ENCODE measurements at regions not wholly inside any gene's neighbourhood (a gene's known extent, or its start where the extent isn't known, plus 50 kb on each side); places are given as distances from the start of the nearest gene placed in this dataset.

- Histone ChIP-seq H3K4me1 (replicated peaks; ENCODE audit: insufficient read depth) (no peaks in the 10 kb centered on the region), H2AFZ (no peak overlapping the region), H3K79me2 (ENCODE audit: low read depth) (no peaks in the 10 kb centered on the region), H3K4me2 (no peak overlapping the region), H3K27ac (no peak overlapping the region), H4K20me1 (ENCODE audit: insufficient read depth) (no peaks in the 10 kb centered on the region), H3K27me3 (ENCODE audit: insufficient read depth, low read depth) (no peaks in the 10 kb centered on the region), H3F3A (ENCODE audit: insufficient read depth, low read depth) (no peaks in the 10 kb centered on the region), H3K9me3 (ENCODE audit: insufficient read depth, low read depth) (no peaks in the 10 kb centered on the region), H3K9me2 (ENCODE audit: insufficient read depth) (no peaks in the 10 kb centered on the region), H3K4me3 (no peak overlapping the region), H3K36me3 (ENCODE audit: low read depth) (no peaks in the 10 kb centered on the region)
- intact Hi-C loops (cut with micrococcal nuclease; ENCODE audit: unreplicated experiment) = no loop called here
- no TSS peak for BruUV-seq (replicated peaks)
- ChIA-PET CTCF (interaction anchor here (0.6 kb wide), 1 partner anchor 361 kb away, joined by 3 read pairs; no protein-coding TSS in a partner anchor), POLR2A (ENCODE audit: unreplicated experiment) (interaction anchor here (0.5 kb wide), 1 partner anchor 1038 kb away, joined by 12 read pairs; no protein-coding TSS in a partner anchor)
- TF ChIP-seq CTCF (conservative IDR thresholded peaks at IDR 0.05) = no peak
- no peak for TF ChIP-seq EZH2 (IDR thresholded peaks at IDR 0.05; ENCODE audit: low read depth)
- no peak for DNase-seq
Observed at GRCh38 chr6:14384175-14384949, 266.8 kb downstream of the CD83 start.

GRCh38 chr6:14386263-14386662, 268.7 kb downstream of the CD83 start:
- H3F3A ChIP-seq (ENCODE audit: insufficient read depth, low read depth) = no peaks in the 10 kb centered on the region; the same call in 1 of the 2 replicates
- H2AFZ ChIP-seq = no peak overlapping the region
- no peak overlapping the region for H3K4me2 ChIP-seq
- intact Hi-C loops (cut with micrococcal nuclease; ENCODE audit: unreplicated experiment) = no loop called here
- H3K4me1 ChIP-seq (replicated peaks; ENCODE audit: insufficient read depth) = peaks cover 5% of the 10 kb centered on the region; the same call in 1 of the 2 replicates
- no peaks in the 10 kb centered on the region for H3K27me3 ChIP-seq (ENCODE audit: insufficient read depth, low read depth)
- no peak for DNase-seq
- no peaks in the 10 kb centered on the region for H3K36me3 ChIP-seq (ENCODE audit: low read depth)
- ChIA-PET CTCF (no interaction called here), POLR2A (ENCODE audit: unreplicated experiment) (no interaction called here)
- H3K27ac ChIP-seq = no peak overlapping the region
- no peaks in the 10 kb centered on the region for H3K79me2 ChIP-seq (ENCODE audit: low read depth)
- TF ChIP-seq EZH2 (IDR thresholded peaks at IDR 0.05; ENCODE audit: low read depth) (no peak), CTCF (conservative IDR thresholded peaks at IDR 0.05) (no peak)
- H3K9me3 ChIP-seq (ENCODE audit: insufficient read depth, low read depth) = no peaks in the 10 kb centered on the region
- no TSS peak for BruUV-seq (replicated peaks)
- no peaks in the 10 kb centered on the region for H4K20me1 ChIP-seq (ENCODE audit: insufficient read depth)
- H3K4me3 ChIP-seq = no peak overlapping the region
- no peaks in the 10 kb centered on the region for H3K9me2 ChIP-seq (ENCODE audit: insufficient read depth)

- Histone ChIP-seq H3K27ac (no peak overlapping the region), H4K20me1 (ENCODE audit: insufficient read depth) (no peaks in the 10 kb centered on the region), H3K36me3 (ENCODE audit: low read depth) (no peaks in the 10 kb centered on the region), H2AFZ (no peak overlapping the region), H3K79me2 (ENCODE audit: low read depth) (no peaks in the 10 kb centered on the region), H3K4me3 (no peak overlapping the region), H3K27me3 (ENCODE audit: insufficient read depth, low read depth) (no peaks in the 10 kb centered on the region), H3F3A (ENCODE audit: insufficient read depth, low read depth) (no peaks in the 10 kb centered on the region; the same call in 1 of the 2 replicates), H3K9me2 (ENCODE audit: insufficient read depth) (no peaks in the 10 kb centered on the region), H3K9me3 (ENCODE audit: insufficient read depth, low read depth) (no peaks in the 10 kb centered on the region), H3K4me1 (replicated peaks; ENCODE audit: insufficient read depth) (peaks cover 5% of the 10 kb centered on the region; the same call in 1 of the 2 replicates), H3K4me2 (no peak overlapping the region)
- BruUV-seq (replicated peaks) = no TSS peak
- CTCF ChIA-PET = no interaction called here
- TF ChIP-seq CTCF (conservative IDR thresholded peaks at IDR 0.05) (no peak), EZH2 (IDR thresholded peaks at IDR 0.05; ENCODE audit: low read depth) (no peak)
- intact Hi-C loops (cut with micrococcal nuclease; ENCODE audit: unreplicated experiment) = no loop called here
- DNase-seq = no peak
- POLR2A ChIA-PET (ENCODE audit: unreplicated experiment) = no interaction called here
Observed at GRCh38 chr6:14386668-14387067, 269.1 kb downstream of the CD83 start.
